Neuronal stem cell (in vitro differentiated cells): ENCODE measurements at regions not wholly inside any gene's neighbourhood (a gene's known extent, or its start where the extent isn't known, plus 50 kb on each side); places are given as distances from the start of the nearest gene placed in this dataset.

Source experiments
- DNase-seq: peaks from one replicate; pipeline ENCODE4 v3.0.0-alpha.2; 2013; ENCODE audit warnings: low spot score
- H2AFZ ChIP-seq: one replicate; pipeline ENCODE4 v1.6.1; 2013; ENCODE audit warnings: mild to moderate bottlenecking, low read length, inconsistent platforms
- H2AK5ac ChIP-seq: 2 replicates; pipeline ENCODE4 v1.6.1; 2013; ENCODE audit warnings: low read depth, mild to moderate bottlenecking, inconsistent platforms, low read length, moderate library complexity, mixed read lengths
- H2BK120ac ChIP-seq: 2 replicates; pipeline ENCODE4 v1.6.1; 2013; ENCODE audit warnings: low read depth, mild to moderate bottlenecking, inconsistent platforms, low read length, moderate library complexity, mixed read lengths
- H2BK12ac ChIP-seq: one replicate; pipeline ENCODE4 v1.6.1; 2013; ENCODE audit warnings: low read length, inconsistent platforms
- H2BK15ac ChIP-seq: 2 replicates; pipeline ENCODE4 v1.6.1; 2013; ENCODE audit warnings: mild to moderate bottlenecking, low read length, inconsistent platforms, mixed read lengths
- H2BK5ac ChIP-seq: one replicate; pipeline ENCODE4 v1.6.1; 2013; ENCODE audit warnings: inconsistent platforms, mild to moderate bottlenecking, low read length, moderate library complexity
- H3K14ac ChIP-seq: one replicate; pipeline ENCODE4 v1.6.1; 2013; ENCODE audit warnings: low read length, inconsistent platforms
- H3K18ac ChIP-seq: 2 replicates; pipeline ENCODE4 v1.6.1; 2013; ENCODE audit warnings: low read length, inconsistent platforms
- H3K23ac ChIP-seq: 2 replicates; pipeline ENCODE4 v1.6.1; 2013; ENCODE audit warnings: low read depth, mild to moderate bottlenecking, mixed read lengths, low read length, inconsistent platforms; ENCODE audit not compliant: poor library complexity
- H3K27ac ChIP-seq: replicated peaks from 3 replicates; pipeline ENCODE4 v1.5.1; 2013; ENCODE audit warnings: low read length, inconsistent platforms
- H3K27me3 ChIP-seq, 3 experiments: 2 replicates each; pipeline ENCODE4 v1.6.1; 2013; ENCODE audit warnings: low read length in 3 of 3, mild to moderate bottlenecking in 2 of 3, inconsistent platforms in 1 of 3, low read depth in 1 of 3, mixed read lengths in 1 of 3, moderate library complexity in 1 of 3; ENCODE audit not compliant: control insufficient read depth in 3 of 3, insufficient read depth in 3 of 3
- H3K36me3 ChIP-seq, 2 donors: replicated peaks in 1 of 2; 2 replicates each; pipeline ENCODE4 v1.6.1; 2013; ENCODE audit warnings: low read length in 2 of 2; ENCODE audit not compliant: control insufficient read depth in 2 of 2, insufficient read depth in 2 of 2
- H3K4ac ChIP-seq: 2 replicates; pipeline ENCODE4 v1.6.1; 2013; ENCODE audit warnings: inconsistent platforms, mild to moderate bottlenecking, low read length, moderate library complexity
- H3K4me1 ChIP-seq, 2 donors: 1 replicate in 1 of 2; 2 replicates in 1 of 2; pipeline ENCODE4 v1.6.1; 2013; ENCODE audit warnings: low read length in 2 of 2, low read depth in 1 of 2; ENCODE audit not compliant: control insufficient read depth in 2 of 2, insufficient read depth in 1 of 2
- H3K4me2 ChIP-seq: one replicate; pipeline ENCODE4 v1.6.1; 2013; ENCODE audit warnings: mild to moderate bottlenecking, low read length, inconsistent platforms; ENCODE audit not compliant: insufficient read depth, poor library complexity, severe bottlenecking
- H3K4me3 ChIP-seq, 2 donors: 2 replicates each; pipeline ENCODE4 v1.5.1; 2013; ENCODE audit warnings: low read length in 2 of 2, mild to moderate bottlenecking in 2 of 2, inconsistent platforms in 1 of 2, moderate library complexity in 1 of 2
- H3K79me1 ChIP-seq: one replicate; pipeline ENCODE4 v1.6.1; 2013; ENCODE audit warnings: low read depth, mild to moderate bottlenecking, inconsistent platforms, low read length, moderate library complexity
- H3K9ac ChIP-seq: one replicate; pipeline ENCODE4 v1.6.1; 2013; ENCODE audit warnings: mild to moderate bottlenecking, low read depth, low read length, inconsistent platforms; ENCODE audit not compliant: poor library complexity
- H3K9me3 ChIP-seq, 2 donors: replicated peaks in 1 of 2; 2 replicates each; pipeline versions ENCODE3 to v1.6.1; 2013; ENCODE audit warnings: low read length in 2 of 2, mild to moderate bottlenecking in 2 of 2, inconsistent platforms in 1 of 2, low read depth in 1 of 2, mixed read lengths in 1 of 2, moderate library complexity in 1 of 2; ENCODE audit not compliant: control insufficient read depth in 2 of 2, insufficient read depth in 1 of 2
- H4K8ac ChIP-seq: one replicate; pipeline ENCODE4 v1.6.1; 2013; ENCODE audit warnings: low read depth, mild to moderate bottlenecking, inconsistent platforms, low read length, moderate library complexity
- H4K91ac ChIP-seq: one replicate; pipeline ENCODE4 v1.6.1; 2013; ENCODE audit warnings: low read length, low read depth, mild to moderate bottlenecking, inconsistent platforms; ENCODE audit not compliant: poor library complexity
- WGBS, 2 donors: extraction: QIAGEN DNeasy Blood & Tissue Kit; methylation state at CpG; one replicate each; pipeline ENCODE4 v1.1.7; 2013; ENCODE audit warnings: missing lambda C conversion rate in 2 of 2, mixed read lengths in 1 of 2; ENCODE audit not compliant: insufficient read length in 2 of 2, insufficient replicate concordance in 1 of 2; ENCODE audit errors: extremely low coverage in 2 of 2; 5-methylcytosine and 5-hydroxymethylcytosine counted together

GRCh38 chr15:91480426-91480825, 373.1 kb upstream of the SLCO3A1 start:
- Histone ChIP-seq H2BK15ac (no peak overlapping the region), H4K8ac (no peak overlapping the region), H3K4ac (no peak overlapping the region), H3K18ac (no peak overlapping the region), H3K27ac (no peak overlapping the region), H3K9ac (no peak overlapping the region), H3K36me3 (no peaks in the 10 kb centered on the region), H3K79me1 (no peaks in the 10 kb centered on the region), H2BK12ac (no peak overlapping the region), H3K23ac (no peak overlapping the region), H4K91ac (no peak overlapping the region), H2BK120ac (no peak overlapping the region), H3K27me3 (no peaks in the 10 kb centered on the region), H3K4me2 (no peak overlapping the region), H2BK5ac (no peak overlapping the region), H3K9me3 (no peaks in the 10 kb centered on the region), H3K4me1 (peaks cover 0 to 2% of the 10 kb centered on the region in 2 donors), H3K14ac (no peak overlapping the region), H3K4me3 (no peak overlapping the region), H2AK5ac (no peak overlapping the region), H2AFZ (no peak overlapping the region)
- no CpG with 5 or more reads among the region's 4 CpGs for WGBS, 2 donors
- DNase-seq, result no peak

GRCh38 chr15:91482799-91483198, 370.7 kb upstream of the SLCO3A1 start:
- H2BK5ac ChIP-seq, result no peak overlapping the region
- no peak overlapping the region for H3K23ac ChIP-seq
- H3K4ac ChIP-seq, result no peak overlapping the region
- H3K18ac ChIP-seq, result no peak overlapping the region
- no peak overlapping the region for H2BK12ac ChIP-seq
- H2BK15ac ChIP-seq, result no peak overlapping the region
- no CpG with 5 or more reads among the region's 1 CpG for WGBS, 2 donors
- H3K4me3 ChIP-seq, result no peak overlapping the region
- H3K4me2 ChIP-seq, result no peak overlapping the region
- DNase-seq, result no peak
- no peak overlapping the region for H3K14ac ChIP-seq
- no peaks in the 10 kb centered on the region for H3K27me3 ChIP-seq
- H3K4me1 ChIP-seq, result peaks cover 0 to 5% of the 10 kb centered on the region in 2 donors
- H3K9me3 ChIP-seq, result no peaks in the 10 kb centered on the region
- no peaks in the 10 kb centered on the region for H3K79me1 ChIP-seq
- no peak overlapping the region for H4K8ac ChIP-seq
- H2AK5ac ChIP-seq, result no peak overlapping the region
- no peaks in the 10 kb centered on the region for H3K36me3 ChIP-seq
- H2AFZ ChIP-seq, result no peak overlapping the region
- H3K27ac ChIP-seq, result no peak overlapping the region
- no peak overlapping the region for H4K91ac ChIP-seq
- no peak overlapping the region for H2BK120ac ChIP-seq
- no peak overlapping the region for H3K9ac ChIP-seq

- H2AK5ac ChIP-seq, result no peak overlapping the region
- no peak overlapping the region for H3K4me2 ChIP-seq
- H3K18ac ChIP-seq, result no peak overlapping the region
- no peak overlapping the region for H3K14ac ChIP-seq
- no peak overlapping the region for H2BK120ac ChIP-seq
- no peak overlapping the region for H3K4me3 ChIP-seq
- no CpG with 5 or more reads among the region's 1 CpG for WGBS, 2 donors
- H3K27ac ChIP-seq, result no peak overlapping the region
- H3K27me3 ChIP-seq, result no peaks in the 10 kb centered on the region
- no peaks in the 10 kb centered on the region for H3K79me1 ChIP-seq
- no peaks in the 10 kb centered on the region for H3K36me3 ChIP-seq
- no peak overlapping the region for H3K4ac ChIP-seq
- H3K23ac ChIP-seq, result no peak overlapping the region
- H3K9me3 ChIP-seq, result no peaks in the 10 kb centered on the region
- peaks cover 0 to 5% of the 10 kb centered on the region in 2 donors for H3K4me1 ChIP-seq
- no peak overlapping the region for H3K9ac ChIP-seq
- no peak overlapping the region for H2BK12ac ChIP-seq
- DNase-seq, result no peak
- H2BK5ac ChIP-seq, result no peak overlapping the region
- no peak overlapping the region for H2AFZ ChIP-seq
- no peak overlapping the region for H4K91ac ChIP-seq
- H4K8ac ChIP-seq, result no peak overlapping the region
- no peak overlapping the region for H2BK15ac ChIP-seq
Observed at GRCh38 chr15:91484141-91484540, 369.4 kb upstream of the SLCO3A1 start.

- H3K9me3 ChIP-seq, result no peaks in the 10 kb centered on the region
- no CpG with 5 or more reads among the region's 4 CpGs for WGBS, 2 donors
- peaks cover 1 to 5% of the 10 kb centered on the region in 2 donors for H3K4me1 ChIP-seq
- no peak overlapping the region for H2BK15ac ChIP-seq
- no peak overlapping the region for H2AK5ac ChIP-seq
- H4K91ac ChIP-seq, result no peak overlapping the region
- H2BK12ac ChIP-seq, result no peak overlapping the region
- H3K18ac ChIP-seq, result no peak overlapping the region
- no peak overlapping the region for H3K14ac ChIP-seq
- no peak overlapping the region for H4K8ac ChIP-seq
- no peak overlapping the region for H3K4ac ChIP-seq
- no peak overlapping the region for H3K9ac ChIP-seq
- no peak overlapping the region for H3K4me3 ChIP-seq
- H2BK5ac ChIP-seq, result no peak overlapping the region
- H3K4me2 ChIP-seq, result no peak overlapping the region
- no peaks in the 10 kb centered on the region for H3K79me1 ChIP-seq
- no peaks in the 10 kb centered on the region for H3K27me3 ChIP-seq
- no peak overlapping the region for H3K27ac ChIP-seq
- H2BK120ac ChIP-seq, result no peak overlapping the region
- no peak overlapping the region for H2AFZ ChIP-seq
- no peaks in the 10 kb centered on the region for H3K36me3 ChIP-seq
- no peak overlapping the region for H3K23ac ChIP-seq
- no peak for DNase-seq
Observed at GRCh38 chr15:91488452-91488851, 365.1 kb upstream of the SLCO3A1 start.
